GM21723 (cell line): ENCODE measurements at regions not wholly inside any gene's neighbourhood (a gene's known extent, or its start where the extent isn't known, plus 50 kb on each side); places are given as distances from the start of the nearest gene placed in this dataset.

Experiments
- ATAC-seq: cut with Tn5 transposase; IDR thresholded peaks from one replicate; pipeline ENCODE4 v1.9.1; 2021; ENCODE audit warnings: mild to moderate bottlenecking, moderate library complexity; ENCODE audit not compliant: unreplicated experiment

GRCh38 chr2:58686776-58687175, 445.7 kb upstream of the FANCL start:
- no peak for ATAC-seq

- ATAC-seq, result no peak
Measured at GRCh38 chr2:58680755-58681310, 439.7 kb upstream of the FANCL start.

GRCh38 chr2:58677748-58678147, 436.6 kb upstream of the FANCL start:
- no peak for ATAC-seq

- ATAC-seq, result no peak
Measured at GRCh38 chr2:58671675-58672074, 430.6 kb upstream of the FANCL start.

- ATAC-seq, result no peak
Measured at GRCh38 chr2:58669998-58670397, 428.9 kb upstream of the FANCL start.

GRCh38 chr2:58667137-58667774, 426.1 kb upstream of the FANCL start:
- no peak for ATAC-seq

GRCh38 chr2:58666323-58666970, 425.3 kb upstream of the FANCL start:
- ATAC-seq, result no peak

GRCh38 chr2:58665154-58665553, 424.0 kb upstream of the FANCL start:
- ATAC-seq, result no peak

- no peak for ATAC-seq
Measured at GRCh38 chr2:58664523-58665151, 423.5 kb upstream of the FANCL start.

- ATAC-seq, result no peak
Measured at GRCh38 chr2:58660046-58660445, 418.9 kb upstream of the FANCL start.

- ATAC-seq, result no peak
Measured at GRCh38 chr2:58655152-58655551, 414.0 kb upstream of the FANCL start.

GRCh38 chr2:58651930-58652329, 410.8 kb upstream of the FANCL start:
- no peak for ATAC-seq

GRCh38 chr2:58650781-58651180, 409.7 kb upstream of the FANCL start:
- ATAC-seq, result no peak

GRCh38 chr2:58649756-58650155, 408.6 kb upstream of the FANCL start:
- ATAC-seq, result no peak

- no peak for ATAC-seq
Measured at GRCh38 chr2:58645017-58645416, 403.9 kb upstream of the FANCL start.

GRCh38 chr2:58644451-58644850, 403.3 kb upstream of the FANCL start:
- no peak for ATAC-seq

- no peak for ATAC-seq
Measured at GRCh38 chr2:58641001-58641400, 399.9 kb upstream of the FANCL start.

GRCh38 chr2:58640042-58640441, 398.9 kb upstream of the FANCL start:
- no peak for ATAC-seq

- ATAC-seq, result no peak
Measured at GRCh38 chr2:58638256-58638805, 397.2 kb upstream of the FANCL start.

GRCh38 chr2:58636872-58637271, 395.7 kb upstream of the FANCL start:
- ATAC-seq, result no peak

GRCh38 chr2:58635801-58636375, 394.8 kb upstream of the FANCL start:
- no peak for ATAC-seq
